CD4-positive, alpha-beta T cell treated with Interleukin-12 subunit alpha and Interleukin-12 subunit beta, for 1 hour (primary cell): ENCODE measurements at regions not wholly inside any gene's neighbourhood (a gene's known extent, or its start where the extent isn't known, plus 50 kb on each side); places are given as distances from the start of the nearest gene placed in this dataset.
"Not testable (repeated sequence)": the region's sequence is repeated elsewhere in the genome, so short reads cannot be mapped to it uniquely, and the experiment has no call there.

Source experiments
- DNase-seq: peaks from one replicate; pipeline ENCODE4 v3.0.0-alpha.2; 2020

GRCh38 chr2:7609974-7610373 lies 692.8 kb downstream of the RNF144A start:
- no peak for DNase-seq

GRCh38 chr2:7611750-7612149 lies 694.5 kb downstream of the RNF144A start:
- no peak for DNase-seq

GRCh38 chr2:7612969-7613368 lies 695.8 kb downstream of the RNF144A start:
- DNase-seq = no peak

GRCh38 chr2:7613831-7614230 lies 696.6 kb downstream of the RNF144A start:
- DNase-seq = no peak

GRCh38 chr2:7618031-7618430 lies 700.8 kb downstream of the RNF144A start:
- DNase-seq = no peak

- DNase-seq = no peak
These were observed 702.2 kb downstream of the RNF144A start for GRCh38 chr2:7619203-7619970.

- no peak for DNase-seq
These were observed 703.0 kb downstream of the RNF144A start for GRCh38 chr2:7620255-7620654.

GRCh38 chr2:7621018-7621814 lies 704.0 kb downstream of the RNF144A start:
- DNase-seq = no peak

- no peak for DNase-seq
These were observed 708.4 kb downstream of the RNF144A start for GRCh38 chr2:7625392-7626138.

- no peak for DNase-seq
These were observed 708.9 kb downstream of the RNF144A start for GRCh38 chr2:7626139-7626537.

GRCh38 chr2:7627583-7627982 lies 710.4 kb downstream of the RNF144A start:
- no peak for DNase-seq

GRCh38 chr2:7632420-7632819 lies 715.2 kb downstream of the RNF144A start:
- no peak for DNase-seq

GRCh38 chr2:7633566-7634153 lies 716.4 kb downstream of the RNF144A start:
- no peak for DNase-seq

GRCh38 chr2:7634409-7634808 lies 717.2 kb downstream of the RNF144A start:
- DNase-seq = no peak

- no peak for DNase-seq
These were observed 722.3 kb downstream of the RNF144A start for GRCh38 chr2:7639476-7639875.

GRCh38 chr2:7641272-7641671 lies 724.1 kb downstream of the RNF144A start:
- not testable (repeated sequence) for DNase-seq

- no peak for DNase-seq
These were observed 728.8 kb downstream of the RNF144A start for GRCh38 chr2:7646024-7646423.

GRCh38 chr2:7646661-7647060 lies 729.4 kb downstream of the RNF144A start:
- DNase-seq = no peak

- no peak for DNase-seq
These were observed 731.1 kb downstream of the RNF144A start for GRCh38 chr2:7648221-7648795.

GRCh38 chr2:7649461-7650228 lies 732.4 kb downstream of the RNF144A start:
- peak; percentile 29 for DNase-seq

GRCh38 chr2:7653617-7654016 lies 736.4 kb downstream of the RNF144A start:
- DNase-seq = no peak

- DNase-seq = no peak
These were observed 738.4 kb downstream of the RNF144A start for GRCh38 chr2:7655629-7656028.
